Smooth muscle cell (in vitro differentiated cells): ENCODE measurements at regions not wholly inside any gene's neighbourhood (a gene's known extent, or its start where the extent isn't known, plus 50 kb on each side); places are given as distances from the start of the nearest gene placed in this dataset.
A peak's percentile ranks its signal among the peaks of the same experiment; 100 is the strongest.

Experiments
- DNase-seq: peaks from one replicate; lab custom pipeline; 2025; ENCODE audit not compliant: unreplicated experiment; lab: John Stamatoyannopoulos, UW
- H2AFZ ChIP-seq: fragments of 200-600 bp; sonication (generic); 2 replicates; pipeline ENCODE4 v1.6.0; 2016; ENCODE audit warnings: antibody characterized with exemption, low read depth, mild to moderate bottlenecking
- H3F3A ChIP-seq: fragments of 200-600 bp; sonication (generic); 2 replicates; pipeline ENCODE4 v1.6.0; 2017; ENCODE audit warnings: antibody characterized with exemption, low read depth
- H3K27ac ChIP-seq: fragments of 200-600 bp; sonication (generic); 2 replicates; pipeline ENCODE4 v1.5.1; 2016; ENCODE audit warnings: low read depth, mild to moderate bottlenecking
- H3K27me3 ChIP-seq: fragments of 200-600 bp; sonication (generic); 2 replicates; pipeline ENCODE4 v1.6.1; 2016; ENCODE audit warnings: low read depth, mild to moderate bottlenecking
- H3K36me3 ChIP-seq: fragments of 200-600 bp; sonication (generic); 2 replicates; pipeline ENCODE4 v1.5.1; 2016; ENCODE audit warnings: low read depth
- H3K4me1 ChIP-seq: fragments of 200-600 bp; sonication (generic); 2 replicates; pipeline ENCODE4 v1.5.1; 2016; ENCODE audit warnings: low read depth
- H3K4me2 ChIP-seq: fragments of 200-600 bp; sonication (generic); 2 replicates; pipeline ENCODE4 v1.6.0; 2016; ENCODE audit warnings: mild to moderate bottlenecking
- H3K4me3 ChIP-seq: fragments of 200-600 bp; sonication (generic); 2 replicates; pipeline ENCODE4 v1.5.1; 2016; ENCODE audit warnings: mild to moderate bottlenecking
- H3K79me2 ChIP-seq: fragments of 200-600 bp; sonication (generic); 2 replicates; pipeline ENCODE4 v1.6.0; 2016; ENCODE audit warnings: low read depth, mild to moderate bottlenecking
- H3K9ac ChIP-seq: fragments of 200-600 bp; sonication (generic); 2 replicates; pipeline ENCODE4 v1.6.0; 2016; ENCODE audit warnings: low read depth
- H3K9me3 ChIP-seq: fragments of 200-600 bp; sonication (generic); replicated peaks from 2 replicates; pipeline ENCODE4 v1.5.1; 2016; ENCODE audit warnings: low read depth
- H4K20me1 ChIP-seq: fragments of 200-600 bp; sonication (generic); 2 replicates; pipeline ENCODE4 v1.6.0; 2016; ENCODE audit warnings: low read depth
- CTCF ChIP-seq: fragments of 200-600 bp; sonication (generic); IDR thresholded peaks from 2 replicates; pipeline ENCODE4 v1.5.1; 2017; ENCODE audit warnings: borderline replicate concordance, mild to moderate bottlenecking, antibody characterized with exemption; ENCODE audit not compliant: insufficient read depth, poor library complexity, severe bottlenecking
- WGBS: methylation state at CpG from one replicate; pipeline ENCODE4 v1.1.7; 2016; ENCODE audit warnings: low lambda C conversion rate; 5-methylcytosine and 5-hydroxymethylcytosine counted together

- H3K27ac ChIP-seq: no peak overlapping the region
- H3K79me2 ChIP-seq: no peaks in the 10 kb centered on the region
- H3K4me2 ChIP-seq: no peak overlapping the region
- H3F3A ChIP-seq: no peaks in the 10 kb centered on the region
- H3K4me3 ChIP-seq: no peak overlapping the region
- H3K9me3 ChIP-seq: no peaks in the 10 kb centered on the region
- no peaks in the 10 kb centered on the region for H3K4me1 ChIP-seq
- DNase-seq: no peak
- no peak overlapping the region for H2AFZ ChIP-seq
- WGBS: 79% methylated on average over 10 of the region's 10 CpGs
- H3K27me3 ChIP-seq: no peaks in the 10 kb centered on the region
- H3K9ac ChIP-seq: no peak overlapping the region
- H3K36me3 ChIP-seq: no peaks in the 10 kb centered on the region
- H4K20me1 ChIP-seq: no peaks in the 10 kb centered on the region
- TF ChIP-seq CTCF: no peak
These were observed 203.0 kb downstream of the TGFB2 start for GRCh38 chr1:218547957-218548730.

GRCh38 chr1:218548764-218549163 is 203.6 kb downstream of the TGFB2 start:
- no peaks in the 10 kb centered on the region for H3K79me2 ChIP-seq
- no peak for TF ChIP-seq CTCF
- H3K9me3 ChIP-seq: no peaks in the 10 kb centered on the region
- no peaks in the 10 kb centered on the region for H4K20me1 ChIP-seq
- WGBS: 95% methylated on average over 4 of the region's 4 CpGs
- H3K27ac ChIP-seq: no peak overlapping the region
- no peak overlapping the region for H3K4me3 ChIP-seq
- H3K9ac ChIP-seq: no peak overlapping the region
- no peak for DNase-seq
- no peak overlapping the region for H3K4me2 ChIP-seq
- H3K27me3 ChIP-seq: no peaks in the 10 kb centered on the region
- no peak overlapping the region for H2AFZ ChIP-seq
- no peaks in the 10 kb centered on the region for H3F3A ChIP-seq
- H3K36me3 ChIP-seq: no peaks in the 10 kb centered on the region
- no peaks in the 10 kb centered on the region for H3K4me1 ChIP-seq

GRCh38 chr1:218553197-218553596 is 208.1 kb downstream of the TGFB2 start:
- Histone ChIP-seq H3K4me1 (no peaks in the 10 kb centered on the region), H2AFZ (no peak overlapping the region), H3K4me2 (no peak overlapping the region), H4K20me1 (no peaks in the 10 kb centered on the region), H3K27ac (no peak overlapping the region), H3K4me3 (no peak overlapping the region), H3F3A (no peaks in the 10 kb centered on the region), H3K9ac (no peak overlapping the region), H3K36me3 (no peaks in the 10 kb centered on the region), H3K79me2 (no peaks in the 10 kb centered on the region), H3K9me3 (no peaks in the 10 kb centered on the region), H3K27me3 (no peaks in the 10 kb centered on the region)
- peak; percentile 4 for TF ChIP-seq CTCF
- 96% methylated on average over 2 of the region's 2 CpGs for WGBS
- no peak for DNase-seq

- no peak for TF ChIP-seq CTCF
- H3K9ac ChIP-seq: no peak overlapping the region
- no peaks in the 10 kb centered on the region for H3K4me1 ChIP-seq
- no peaks in the 10 kb centered on the region for H4K20me1 ChIP-seq
- H3K4me2 ChIP-seq: no peak overlapping the region
- no peaks in the 10 kb centered on the region for H3K9me3 ChIP-seq
- no peaks in the 10 kb centered on the region for H3K36me3 ChIP-seq
- H3K79me2 ChIP-seq: no peaks in the 10 kb centered on the region
- H3F3A ChIP-seq: no peaks in the 10 kb centered on the region
- no peak overlapping the region for H3K4me3 ChIP-seq
- no peaks in the 10 kb centered on the region for H3K27me3 ChIP-seq
- no peak overlapping the region for H3K27ac ChIP-seq
- H2AFZ ChIP-seq: no peak overlapping the region
- no peak for DNase-seq
These were observed 210.9 kb downstream of the TGFB2 start for GRCh38 chr1:218556016-218556415.
